ENCODE measurements at regions not wholly inside any gene's neighbourhood (a gene's known extent, or its start where the extent isn't known, plus 50 kb on each side); places are given as distances from the start of the nearest gene placed in this dataset.

DNA sequence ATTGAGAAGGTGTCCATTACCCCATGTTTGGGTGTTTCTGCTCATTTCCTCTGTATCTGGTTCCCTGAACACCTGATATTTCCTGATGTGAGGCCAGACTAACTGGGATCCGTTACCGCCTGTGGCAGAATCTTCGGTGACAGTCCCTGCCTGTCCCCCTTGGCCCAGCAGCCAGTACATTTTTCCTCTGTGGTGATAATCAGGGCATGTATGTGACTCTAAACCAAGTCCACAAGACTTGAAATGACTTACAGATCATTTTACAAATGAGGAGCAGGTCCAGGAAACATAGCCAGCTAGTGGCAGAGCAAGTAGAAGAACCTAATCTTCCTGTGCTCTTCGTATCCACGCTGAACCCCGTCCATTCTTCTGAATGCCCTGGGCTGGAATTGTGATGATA, 143.5 kb upstream of the IPO9 start:
- no peak for DNase-seq (ENCODE audit: low read depth in 2 of 2)

DNA sequence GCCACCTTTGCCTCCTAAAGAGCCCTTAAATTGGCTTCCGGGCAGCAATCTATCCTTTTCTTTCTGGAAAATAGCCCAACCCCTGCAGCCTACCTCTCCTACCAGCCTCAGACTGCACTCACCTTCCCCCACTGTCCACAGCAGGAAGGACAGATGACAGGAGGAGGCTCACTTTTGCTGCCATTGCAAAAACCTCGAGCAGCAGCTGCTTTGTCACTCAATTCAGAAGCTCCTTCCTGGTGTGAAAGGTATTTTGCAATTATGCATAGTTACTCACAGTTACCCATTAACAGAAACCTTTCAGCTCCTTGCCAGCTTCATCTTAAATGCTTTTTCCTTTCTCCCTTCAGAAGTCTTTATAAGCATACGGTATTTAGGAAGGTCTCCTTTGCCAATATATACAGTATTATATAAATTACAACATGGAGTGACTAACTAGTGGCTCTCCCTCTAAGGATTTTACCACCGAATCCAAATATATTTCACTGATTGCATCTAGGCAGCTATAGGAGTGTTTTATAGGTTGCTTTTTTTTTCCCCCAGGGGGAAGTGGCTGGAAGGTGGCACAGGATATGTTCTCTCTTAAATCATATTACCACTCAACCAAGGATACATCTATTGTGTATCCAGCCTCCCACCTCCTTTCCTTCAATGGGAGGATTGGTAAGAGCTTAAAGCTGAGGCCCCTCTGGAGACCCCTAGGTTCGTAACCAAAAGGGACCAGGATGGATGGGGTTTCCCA, 142.1 kb upstream of the IPO9 start:
- no peak for DNase-seq (ENCODE audit: low read depth in 2 of 2)

DNA sequence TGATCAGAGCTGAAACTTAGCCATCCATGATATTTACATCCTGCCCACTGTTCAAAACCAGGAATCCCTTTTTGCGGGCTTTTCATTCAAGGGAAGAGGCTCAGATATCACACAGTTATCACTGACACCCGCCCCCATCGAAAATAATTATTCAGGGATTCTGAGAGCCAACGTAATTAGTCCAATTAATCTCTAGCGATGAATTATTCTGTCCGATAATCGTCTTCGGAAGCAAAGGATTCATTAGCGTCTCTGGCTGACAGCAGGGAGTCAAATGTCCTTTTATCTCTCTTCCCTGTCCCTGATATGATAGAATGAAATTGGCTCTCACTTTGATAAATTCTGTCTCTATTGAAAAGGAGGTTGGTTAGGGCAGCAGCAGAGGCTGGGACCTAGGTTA, 140.4 kb upstream of the IPO9 start:
- DNase-seq (ENCODE audit: low read depth in 2 of 2), result no peak

DNA sequence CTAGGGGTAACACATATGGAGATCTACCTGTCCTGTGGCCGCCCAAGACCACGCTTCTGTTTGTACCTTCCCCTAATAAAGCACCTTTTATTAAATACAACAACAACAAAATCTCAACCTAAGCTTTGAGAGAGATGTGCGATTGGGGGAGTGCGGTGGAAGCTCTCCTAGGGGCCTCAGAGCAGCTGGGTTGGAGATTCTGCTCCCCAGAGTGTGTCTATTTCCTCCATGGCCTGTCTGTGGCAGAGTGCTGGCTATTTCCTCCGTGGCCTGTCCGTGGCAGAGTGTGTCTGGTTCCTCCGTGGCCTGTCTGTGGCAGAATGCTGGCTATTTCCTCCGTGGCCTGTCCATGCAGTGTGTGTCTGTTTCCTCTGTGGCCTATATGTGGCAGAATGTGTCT, 139.3 kb upstream of the IPO9 start:
- DNase-seq (ENCODE audit: low read depth in 2 of 2), result no peak

DNA sequence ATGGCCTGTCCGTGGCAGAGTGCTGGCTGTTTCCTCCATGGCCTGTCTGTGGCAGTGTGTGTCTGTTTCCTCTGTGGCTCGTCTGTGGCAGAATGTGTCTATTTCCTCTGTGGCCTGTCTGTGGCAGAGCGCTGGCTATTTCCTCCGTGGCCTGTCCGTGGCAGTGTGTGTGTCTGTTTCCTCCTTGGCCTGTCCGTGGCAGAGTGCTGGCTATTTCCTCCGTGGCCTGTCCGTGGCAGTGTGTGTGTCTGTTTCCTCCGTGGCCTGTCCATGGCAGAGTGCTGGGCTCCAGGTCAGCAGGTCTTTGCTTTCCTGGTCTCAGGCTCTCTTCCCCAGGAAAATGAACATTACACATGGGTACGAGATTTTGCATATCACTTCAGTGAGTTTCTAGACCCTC, 138.4 kb upstream of the IPO9 start:
- no peak for DNase-seq (ENCODE audit: low read depth in 2 of 2)

DNA sequence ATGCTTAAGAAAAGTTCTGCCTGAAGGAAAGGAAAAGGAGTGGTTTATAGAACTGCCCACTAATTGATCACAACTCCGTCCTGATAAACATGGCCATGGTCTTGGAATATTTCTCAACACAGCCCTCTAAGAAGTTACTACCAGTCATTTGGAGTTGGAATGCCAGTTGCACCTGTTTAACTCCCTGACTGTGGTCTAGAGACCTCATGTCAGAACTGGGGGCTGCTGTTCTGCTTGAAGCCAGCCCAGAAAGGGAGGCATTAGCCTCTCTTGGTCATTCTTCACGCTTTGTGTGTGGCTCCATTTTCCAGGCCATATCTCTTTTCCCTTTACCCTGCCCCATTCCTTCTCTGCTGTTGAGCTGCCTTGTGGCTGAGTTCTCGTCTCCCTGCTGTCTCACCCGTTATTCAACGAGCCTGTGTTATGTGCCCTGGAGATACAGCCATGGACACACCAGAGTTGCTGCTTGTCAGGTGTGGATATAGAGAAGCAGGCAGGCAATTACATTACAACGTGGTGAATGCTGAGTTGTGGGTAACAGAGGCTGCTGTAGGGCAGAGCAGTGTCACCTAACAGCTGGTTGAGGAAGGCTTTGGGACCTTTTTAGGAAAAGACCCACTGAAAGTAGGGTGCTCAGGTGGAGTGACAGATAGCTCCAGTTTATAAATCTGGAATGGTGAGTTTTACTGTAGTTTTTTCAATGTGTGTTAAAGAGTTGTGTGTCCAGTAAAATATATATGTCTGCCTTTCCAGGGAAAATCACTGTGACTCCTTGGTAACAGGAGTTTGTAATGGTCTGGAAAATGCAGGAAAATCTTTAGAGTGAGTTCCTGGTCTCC, 137.0 kb upstream of the IPO9 start:
- no peak for DNase-seq (ENCODE audit: low read depth in 2 of 2)

DNA sequence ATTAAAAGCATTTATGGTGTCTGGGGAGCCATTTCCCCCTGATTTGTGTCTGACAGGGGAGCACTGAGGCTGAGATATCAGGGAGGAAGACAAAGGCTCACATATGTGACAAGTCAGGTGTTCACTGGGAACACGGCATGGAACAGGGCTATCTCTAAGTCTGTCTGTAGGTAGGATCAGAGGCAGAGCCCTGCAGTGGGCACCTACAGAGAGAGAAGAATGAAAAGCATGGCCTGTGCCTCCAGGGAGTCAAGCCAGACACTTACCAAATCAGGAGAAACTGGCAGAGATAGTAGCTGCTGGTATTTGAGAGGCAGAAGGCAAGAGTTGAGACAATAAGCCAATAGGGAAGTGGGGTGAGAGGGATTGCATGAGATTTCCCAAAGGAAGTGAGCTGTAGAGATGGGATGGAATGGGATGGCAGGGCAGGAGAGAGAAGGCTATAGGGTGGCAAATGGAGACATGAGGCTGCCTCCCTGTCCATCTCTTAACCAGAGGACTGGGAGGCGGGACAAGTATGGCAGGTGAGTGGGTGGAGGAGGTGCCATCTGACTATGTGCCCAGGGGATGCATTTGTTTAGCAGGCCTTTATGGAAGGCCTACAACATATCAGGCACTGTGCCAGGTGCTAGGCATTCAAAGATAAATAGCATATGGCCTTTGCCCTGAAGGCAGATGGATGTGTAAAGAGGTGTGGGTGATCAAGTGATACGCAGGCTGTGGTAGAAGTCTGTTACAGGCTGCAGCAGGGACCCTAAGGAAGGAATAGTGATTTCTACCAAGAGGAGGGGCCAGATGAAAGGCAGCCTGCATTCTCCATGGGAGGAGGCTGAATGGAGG, 136.2 kb upstream of the IPO9 start:
- DNase-seq (ENCODE audit: low read depth in 2 of 2), result no peak

DNA sequence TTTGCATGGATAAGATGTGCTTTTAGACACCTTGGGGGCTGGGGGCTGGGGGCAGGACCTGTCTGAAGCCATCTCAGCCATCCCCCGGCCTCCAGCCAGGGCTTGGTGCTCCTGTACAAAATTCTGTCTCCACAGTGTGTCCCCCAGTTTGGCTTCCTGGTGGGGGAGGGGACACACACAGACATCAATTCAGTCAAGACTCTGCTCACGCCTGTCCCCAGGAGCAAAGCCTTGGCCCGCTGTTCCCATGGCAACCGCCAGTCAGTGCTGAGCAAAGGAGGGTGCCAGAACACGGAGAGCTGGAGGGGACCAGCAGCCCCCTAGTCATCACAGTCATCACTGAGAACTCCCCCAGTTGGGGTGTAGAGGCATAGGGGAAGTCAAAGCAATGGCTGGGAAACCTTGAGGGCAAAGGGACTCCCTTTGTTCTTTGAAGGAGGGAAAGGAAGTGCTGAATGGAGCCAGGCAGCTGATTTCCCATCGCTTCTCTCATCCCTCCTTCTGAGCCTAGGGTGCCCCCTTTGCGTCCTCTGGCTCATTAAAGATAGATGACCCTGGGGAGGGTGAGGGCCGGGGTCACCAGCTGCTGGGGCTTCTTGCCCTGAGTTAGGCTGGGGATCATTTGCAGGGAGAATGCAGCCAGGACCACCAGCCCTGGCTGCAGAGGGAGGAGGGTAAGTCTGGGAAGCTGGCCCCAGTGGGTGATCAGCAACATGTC, 134.9 kb upstream of the IPO9 start:
- DNase-seq (ENCODE audit: low read depth in 2 of 2), result no peak

DNA sequence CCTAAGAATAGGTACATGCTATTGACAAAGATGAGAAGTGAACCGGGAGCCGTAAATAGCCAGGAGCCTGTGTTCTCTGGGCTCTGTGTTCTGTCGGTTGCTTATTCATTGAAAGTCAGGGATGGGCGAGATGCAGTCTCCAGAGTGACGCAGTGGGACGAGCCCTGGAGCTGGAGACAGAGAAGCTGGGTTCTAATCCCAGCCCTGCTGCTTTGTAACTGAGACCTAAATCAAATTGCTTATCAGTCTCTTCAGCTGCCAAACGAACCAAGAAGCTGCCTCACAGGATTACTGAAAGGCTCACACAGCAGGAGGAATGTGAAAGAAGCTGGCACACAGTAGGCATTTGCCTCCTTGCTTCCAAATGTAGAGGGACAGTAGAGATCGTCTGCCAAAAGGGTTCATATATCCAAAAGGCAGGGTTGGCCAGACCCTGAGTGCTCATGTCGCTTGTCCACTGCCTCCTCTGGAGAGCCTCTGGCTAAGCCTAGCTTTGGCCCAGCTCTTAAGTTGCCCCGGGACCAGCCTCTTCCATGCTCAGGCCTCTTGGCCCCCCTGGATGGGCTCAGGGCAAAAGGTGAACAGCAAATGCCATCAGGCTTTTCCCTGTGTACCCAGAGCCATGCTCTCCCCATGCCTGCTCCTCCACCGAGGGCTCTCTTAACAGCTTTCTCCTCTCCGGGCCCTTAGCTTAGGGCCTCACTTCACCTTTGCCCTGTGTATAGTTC, 134.2 kb upstream of the IPO9 start:
- no peak for DNase-seq (ENCODE audit: low read depth in 2 of 2)

DNA sequence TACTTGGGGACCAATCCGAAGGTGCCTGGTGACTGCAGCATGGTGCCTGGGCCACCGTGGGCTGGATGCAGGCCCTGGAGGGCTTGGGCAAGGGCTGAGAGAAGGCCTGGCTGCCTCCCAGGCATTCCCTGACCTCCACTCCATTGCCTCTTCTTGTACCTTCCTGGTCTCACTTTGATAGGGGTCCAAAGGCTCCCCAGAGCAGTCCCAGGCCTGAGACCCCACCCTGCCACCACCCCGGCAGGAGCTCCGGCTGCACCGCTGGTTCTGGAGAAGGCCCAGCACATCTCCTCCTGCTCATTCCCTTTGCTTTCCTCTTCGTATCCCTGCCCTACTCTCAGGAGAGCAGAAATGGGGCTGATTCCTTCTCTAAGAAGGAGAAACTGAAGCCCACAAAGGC, 133.3 kb upstream of the IPO9 start:
- no peak for DNase-seq (ENCODE audit: low read depth in 2 of 2)

DNA sequence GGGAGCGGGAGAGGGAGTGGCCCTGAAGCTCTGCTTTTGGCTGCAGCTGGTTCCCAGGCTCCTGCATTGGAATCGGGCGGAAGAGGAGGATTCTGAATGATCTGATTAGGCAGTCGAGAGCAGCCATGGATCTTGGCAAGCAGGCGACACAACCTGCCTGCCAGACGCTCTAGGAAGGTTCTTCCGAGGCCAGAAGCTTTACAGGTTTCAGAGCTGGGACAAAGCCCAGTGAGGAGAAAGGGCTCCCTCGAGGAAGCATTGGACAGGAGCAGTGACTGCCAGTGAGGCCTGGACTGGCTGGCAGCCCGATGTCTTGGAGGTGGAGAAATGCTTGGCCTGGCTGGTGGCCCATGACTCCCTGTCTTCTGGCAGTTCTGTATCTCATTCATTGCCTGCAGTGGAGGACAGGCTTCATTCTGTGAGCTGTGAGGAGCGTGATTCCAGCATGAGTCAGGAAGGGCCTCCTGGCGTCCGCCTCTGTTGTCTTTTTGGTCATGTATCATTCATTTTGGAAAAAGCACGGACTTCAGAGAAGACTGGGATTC, 132.7 kb upstream of the IPO9 start:
- peak; percentile 78 to 81 for DNase-seq (ENCODE audit: low read depth in 2 of 2)

DNA sequence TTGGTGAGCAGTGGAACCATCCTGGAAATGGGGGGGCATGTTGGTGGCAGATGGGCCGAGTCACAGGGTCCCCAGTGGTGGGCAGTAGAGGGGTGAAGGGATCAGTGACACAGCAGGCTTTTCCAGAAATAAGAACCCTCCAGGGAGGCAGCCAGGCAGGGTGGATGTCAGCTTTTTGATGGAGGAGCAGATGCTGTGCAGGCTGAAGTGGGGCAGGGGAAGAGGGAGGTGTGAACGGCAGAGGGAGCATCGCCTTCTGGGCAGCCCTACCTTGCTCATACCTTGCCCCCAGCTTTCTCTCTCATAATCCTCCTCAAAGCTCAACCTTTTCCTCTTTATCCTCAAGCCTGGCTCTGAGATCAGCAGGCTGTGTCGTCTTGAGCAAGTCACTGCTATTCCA, 131.8 kb upstream of the IPO9 start:
- no peak for DNase-seq (ENCODE audit: low read depth in 2 of 2)

DNA sequence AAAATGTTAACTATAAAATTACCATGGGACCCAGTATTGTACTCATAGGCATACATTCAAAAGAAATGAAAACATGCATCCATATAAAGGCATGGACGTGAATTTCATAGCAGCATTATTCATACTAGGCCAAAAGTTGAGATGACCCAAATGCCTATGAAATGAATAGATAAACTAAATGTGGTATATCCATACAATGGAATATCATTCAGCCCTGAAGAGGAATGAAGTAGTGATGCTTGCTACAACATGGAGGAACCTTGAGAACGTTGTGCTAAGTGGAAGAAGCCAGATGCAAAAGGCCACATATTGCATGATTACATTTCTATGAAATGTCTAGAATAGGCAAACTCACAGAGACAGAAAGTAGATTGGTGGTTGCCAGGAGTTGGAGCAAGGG, 127.1 kb upstream of the IPO9 start:
- DNase-seq (ENCODE audit: low read depth in 2 of 2), result no peak

DNA sequence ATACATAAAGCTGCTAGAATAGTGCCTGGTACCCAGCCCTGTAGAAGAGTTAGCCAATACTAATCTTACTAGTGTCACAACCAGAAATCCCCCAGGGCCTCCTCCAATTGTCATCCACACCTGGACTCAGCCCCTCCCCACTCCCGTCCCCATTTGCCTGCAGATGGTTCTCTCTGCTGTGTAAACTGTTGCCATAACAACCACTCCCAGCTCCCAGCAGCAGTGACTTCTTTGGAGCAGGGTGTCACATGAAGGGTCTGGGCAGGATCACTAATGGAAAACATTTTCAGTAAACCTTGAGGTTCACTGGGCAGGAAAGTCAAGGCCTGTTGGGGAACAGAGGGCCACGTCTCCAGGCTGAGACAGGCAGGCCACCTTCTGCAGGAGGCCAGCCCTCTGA, 126.0 kb upstream of the IPO9 start:
- DNase-seq (ENCODE audit: low read depth in 2 of 2), result no peak

DNA sequence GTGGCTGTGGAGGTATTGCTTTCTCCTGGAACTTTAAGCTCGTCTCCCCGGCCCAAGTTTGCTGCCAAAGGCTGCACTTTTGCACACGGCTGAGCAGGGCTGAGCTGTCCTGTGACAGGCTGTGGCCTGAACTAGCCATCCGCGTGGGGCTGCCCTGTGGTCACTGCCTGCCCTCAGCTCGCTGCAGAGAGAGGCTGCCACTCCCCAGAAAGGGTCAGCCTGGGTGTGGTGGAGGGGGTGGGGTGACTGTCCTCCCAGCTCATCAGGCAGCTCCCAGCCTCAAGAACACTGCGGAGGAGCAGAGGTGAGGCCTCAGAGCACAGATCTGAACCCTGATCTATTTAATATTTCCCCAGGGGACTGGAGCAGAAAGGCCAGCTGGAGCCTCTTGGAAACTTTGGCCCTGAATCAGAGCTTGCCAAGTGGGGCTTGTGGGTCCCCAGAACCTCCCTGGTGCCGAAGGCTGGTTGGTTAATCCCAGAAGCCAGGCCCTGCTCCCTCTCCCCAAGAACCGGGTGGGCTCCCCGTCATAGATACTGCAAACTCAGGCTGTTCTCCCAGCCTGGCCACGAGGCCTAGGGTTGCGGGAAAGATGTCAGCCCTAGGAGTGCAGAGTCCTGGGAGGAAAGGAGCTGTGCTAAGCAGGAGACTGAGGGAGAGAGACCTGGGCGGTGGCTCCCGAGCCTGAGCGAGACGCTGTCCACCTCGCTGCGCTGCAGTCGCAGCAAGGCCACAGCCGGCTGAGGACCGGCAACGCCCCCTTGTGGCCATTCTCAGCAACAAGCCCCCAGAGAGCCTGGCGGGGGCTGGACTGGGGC, 125.1 kb upstream of the IPO9 start:
- no peak for DNase-seq (ENCODE audit: low read depth in 2 of 2)

DNA sequence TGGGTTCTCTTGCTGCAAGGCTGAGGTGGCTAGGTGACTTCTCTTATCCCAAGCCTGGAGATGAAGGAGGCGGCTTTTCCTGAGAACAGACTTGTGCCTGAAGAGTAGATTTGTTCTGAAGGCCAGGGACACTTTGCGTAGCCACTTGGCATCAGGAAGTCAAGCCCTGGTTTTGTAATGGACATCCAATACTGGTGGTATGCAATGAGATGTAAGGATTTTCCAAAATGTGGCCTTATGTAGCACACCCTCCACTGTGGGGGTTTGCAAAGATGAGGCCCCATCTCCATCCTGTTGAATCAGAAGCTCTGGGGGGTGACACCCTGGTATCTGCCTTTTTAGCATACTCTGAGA, 124.5 kb upstream of the IPO9 start:
- DNase-seq (ENCODE audit: low read depth in 2 of 2), result no peak

DNA sequence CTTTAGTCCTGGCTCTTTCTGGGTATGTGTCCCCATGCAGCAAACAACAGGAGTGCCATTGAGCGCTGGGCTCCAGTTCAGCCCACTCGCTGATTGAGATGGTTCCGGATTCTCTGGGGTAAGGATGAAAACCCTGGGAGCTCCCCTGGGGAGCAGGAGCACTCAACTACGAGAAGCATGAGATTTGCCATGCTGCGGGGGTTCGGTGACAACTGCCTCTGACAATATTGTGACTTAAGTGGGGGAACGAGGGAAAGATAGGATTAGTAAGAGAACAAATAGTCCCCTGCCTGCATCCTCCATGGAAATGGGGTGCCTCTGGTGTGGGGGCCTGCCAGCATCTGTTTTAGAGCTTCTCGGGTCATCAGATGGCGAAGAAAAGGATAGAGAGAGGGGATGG, 123.6 kb upstream of the IPO9 start:
- no peak for DNase-seq (ENCODE audit: low read depth in 2 of 2)

DNA sequence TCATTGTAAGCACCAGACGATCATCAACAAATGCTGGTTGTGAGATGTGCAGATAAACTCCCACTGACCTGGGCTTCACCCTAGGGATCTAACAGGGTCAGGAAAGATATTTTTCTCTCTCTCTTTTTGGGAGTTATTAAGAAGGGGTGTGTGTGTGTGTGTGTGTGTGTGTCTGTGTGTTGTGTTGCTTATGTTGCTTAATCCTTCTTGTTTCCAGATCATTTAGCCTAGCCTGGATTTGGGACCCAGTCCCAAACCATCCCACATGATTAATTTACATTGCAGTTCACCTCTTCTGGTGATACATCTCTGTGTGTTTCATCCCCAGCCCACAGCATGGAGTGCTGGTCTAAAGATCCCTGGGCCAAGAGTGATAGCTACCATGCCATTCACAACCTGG, 122.8 kb upstream of the IPO9 start:
- DNase-seq (ENCODE audit: low read depth in 2 of 2), result no peak

DNA sequence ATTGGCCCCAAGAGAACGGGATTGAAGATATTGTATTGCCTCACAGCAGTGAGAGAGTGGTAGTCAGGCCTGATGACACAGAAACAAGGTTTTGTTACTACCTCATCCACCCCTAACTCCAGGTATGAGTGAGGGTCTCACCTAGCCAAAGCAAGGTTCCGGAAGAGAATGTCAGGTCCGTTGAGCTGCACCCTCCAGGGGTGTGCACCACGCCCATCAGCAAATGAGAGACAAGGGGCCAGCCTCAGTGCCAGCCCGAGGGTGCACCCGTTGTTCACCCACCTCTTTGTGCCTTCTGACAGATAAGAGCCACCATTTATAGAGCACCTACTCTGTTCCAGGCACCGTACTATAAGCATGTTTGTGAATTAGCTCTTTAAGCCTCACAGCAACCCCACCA, 121.9 kb upstream of the IPO9 start:
- DNase-seq (ENCODE audit: low read depth in 2 of 2), result no peak

DNA sequence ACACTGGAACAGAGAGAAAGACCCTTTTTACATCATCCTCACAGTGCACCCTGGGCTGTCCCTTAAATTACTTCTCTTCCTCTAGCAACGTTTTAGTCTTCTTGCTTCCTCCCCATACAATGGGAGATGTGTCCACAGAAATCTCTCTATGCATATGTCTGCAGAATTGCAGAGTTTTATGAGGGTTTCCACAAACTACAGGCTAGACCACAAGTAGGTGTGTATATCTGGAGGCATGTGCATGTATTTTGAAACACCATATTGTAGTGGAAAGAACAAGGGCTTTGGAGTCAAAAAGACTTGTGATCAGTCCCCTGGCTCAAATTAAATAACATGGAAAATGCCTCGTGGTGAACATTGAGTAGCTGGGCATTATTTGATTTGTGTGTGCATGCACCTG, 121.3 kb upstream of the IPO9 start:
- no peak for DNase-seq (ENCODE audit: low read depth in 2 of 2)
